GM19023 (cell line): ENCODE measurements at regions not wholly inside any gene's neighbourhood (a gene's known extent, or its start where the extent isn't known, plus 50 kb on each side); places are given as distances from the start of the nearest gene placed in this dataset.
"Not testable (repeated sequence)": the region's sequence is repeated elsewhere in the genome, so short reads cannot be mapped to it uniquely, and the experiment has no call there.

Experiments
- ATAC-seq: cut with Tn5 transposase; IDR thresholded peaks from one replicate; pipeline ENCODE4 v1.9.1; 2021; ENCODE audit warnings: mild to moderate bottlenecking, moderate library complexity; ENCODE audit not compliant: unreplicated experiment

DNA sequence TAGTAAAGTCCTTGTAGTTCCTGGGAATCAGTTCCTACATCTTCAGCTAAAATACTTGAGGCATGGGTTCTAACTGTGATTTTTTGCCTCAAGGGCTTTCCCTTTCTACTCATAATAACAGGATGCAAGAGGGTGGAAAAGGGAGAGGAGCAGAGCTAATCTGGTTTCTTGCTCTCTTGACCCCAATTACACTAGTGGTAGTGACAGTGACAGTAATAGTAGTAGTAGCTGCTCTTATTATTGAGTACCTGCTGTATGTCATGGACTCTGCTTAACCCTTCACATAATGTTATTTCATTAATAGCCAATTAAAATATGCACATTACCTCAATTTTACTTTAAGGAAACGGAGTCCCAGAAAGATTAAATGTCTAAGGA lies 214.8 kb upstream of the HNRNPA3 start:
- ATAC-seq, result peak; percentile 16

- ATAC-seq, result no peak
Measured at GRCh38 chr2:176999301-176999700, 213.3 kb upstream of the HNRNPA3 start.

DNA sequence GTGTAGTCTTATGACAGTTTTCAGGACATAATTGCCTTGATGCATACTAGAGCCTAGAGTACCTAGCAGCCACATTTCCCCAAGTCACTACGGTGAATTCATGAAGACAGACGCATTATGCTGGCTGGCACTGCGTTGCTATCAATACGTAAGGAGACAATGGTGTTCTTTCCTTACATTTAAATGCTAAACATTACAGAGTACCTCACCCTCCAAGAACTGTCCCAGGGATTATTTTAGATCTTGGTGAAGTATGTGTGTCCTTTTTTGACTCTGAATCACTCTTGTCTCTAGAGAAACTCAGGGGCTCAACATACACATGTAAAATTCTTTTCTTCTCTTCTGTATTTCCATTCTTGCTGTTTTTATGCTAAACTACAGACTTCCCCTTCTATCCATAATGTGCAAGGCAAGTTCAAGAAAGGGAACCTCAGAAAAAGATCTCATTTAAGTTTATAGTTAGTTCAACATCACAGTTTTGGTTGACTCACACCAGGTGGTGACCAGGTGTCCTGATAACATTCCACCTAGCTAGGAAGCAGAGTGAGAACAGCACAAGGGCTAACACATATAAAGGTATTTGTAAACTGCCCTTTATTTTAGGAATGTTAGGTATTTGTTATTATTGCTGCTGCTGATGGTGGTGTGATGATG lies 212.4 kb upstream of the HNRNPA3 start:
- ATAC-seq, result no peak

DNA sequence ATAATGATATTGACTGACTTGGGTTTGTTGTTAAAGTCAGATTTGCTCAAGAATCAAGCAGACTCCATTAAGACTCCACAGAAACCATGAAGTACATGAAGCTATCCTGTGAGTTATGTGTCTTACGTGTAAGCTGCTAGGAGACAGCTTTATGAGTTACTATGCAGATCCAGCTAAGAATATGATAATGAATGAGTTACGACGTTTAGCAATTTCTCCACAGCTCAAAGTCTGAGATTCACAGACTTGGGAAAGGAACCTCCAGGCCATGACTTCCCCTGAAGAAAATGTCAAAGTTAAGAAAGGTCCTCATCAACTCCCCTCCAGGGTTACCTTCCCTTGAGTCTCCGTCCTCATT lies 211.9 kb upstream of the HNRNPA3 start:
- no peak for ATAC-seq

DNA sequence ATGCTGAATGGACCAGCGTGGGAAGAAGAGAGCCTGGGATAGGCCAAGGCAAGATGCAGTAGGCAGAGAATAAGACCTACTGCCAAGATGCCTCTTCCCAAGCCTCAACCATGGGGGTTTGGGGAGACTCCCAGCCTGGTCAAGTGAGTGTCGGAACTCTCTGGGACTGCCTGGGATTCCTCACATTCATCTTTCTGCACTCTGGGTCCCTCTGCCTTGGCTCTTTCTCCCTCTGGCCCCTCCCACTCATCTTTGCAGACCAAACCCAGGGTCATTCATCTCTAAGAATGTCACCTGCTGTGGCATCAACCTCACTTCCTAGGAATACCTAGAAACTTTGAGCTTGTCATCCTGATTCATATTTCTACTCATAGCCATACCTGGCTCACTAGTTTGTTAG lies 211.3 kb upstream of the HNRNPA3 start:
- ATAC-seq, result no peak

- ATAC-seq, result no peak
Measured at GRCh38 chr2:177002983-177003382, 209.6 kb upstream of the HNRNPA3 start.

DNA sequence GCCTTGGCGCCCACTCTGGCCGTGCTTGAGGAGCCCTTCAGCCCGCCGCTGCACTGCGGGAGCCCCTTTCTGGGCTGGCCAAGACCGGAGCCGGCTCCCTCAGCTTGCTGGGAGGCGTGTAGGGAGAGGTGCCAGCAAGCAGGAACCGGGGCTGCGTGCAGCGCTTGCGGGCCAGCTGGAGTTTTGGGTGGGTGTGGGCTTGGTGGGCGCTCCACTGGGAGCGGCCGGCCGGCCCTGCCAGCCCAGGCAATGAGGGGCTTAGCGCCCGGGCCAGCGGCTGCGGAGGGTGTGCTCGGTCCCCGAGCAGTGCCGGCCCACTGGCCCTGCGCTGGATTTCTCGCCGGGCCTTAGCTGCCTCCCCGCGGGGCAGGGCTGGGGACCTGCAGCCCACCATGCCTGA lies 204.9 kb upstream of the HNRNPA3 start:
- ATAC-seq, result not testable (repeated sequence)

- ATAC-seq, result not testable (repeated sequence)
Measured at GRCh38 chr2:177008662-177009061, 203.9 kb upstream of the HNRNPA3 start.

DNA sequence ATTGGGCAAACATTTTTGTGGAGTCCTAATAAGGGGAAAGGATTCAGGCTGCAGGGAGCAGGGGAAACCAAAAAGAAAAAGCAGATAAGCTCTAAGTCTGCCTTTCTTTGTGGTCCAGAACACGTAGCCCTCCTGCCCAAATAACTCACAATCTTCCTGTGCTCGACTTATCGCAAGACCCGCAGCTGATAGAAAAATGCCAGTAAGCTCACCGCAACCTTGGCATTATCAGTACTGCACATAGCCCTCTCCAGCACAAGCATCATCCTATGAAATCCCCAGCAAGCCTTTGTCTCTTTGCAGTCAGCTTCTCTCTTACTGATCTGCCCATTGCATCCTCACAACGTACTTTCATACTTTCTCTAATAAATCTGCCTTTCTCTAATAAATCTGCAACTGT lies 202.4 kb upstream of the HNRNPA3 start:
- no peak for ATAC-seq

DNA sequence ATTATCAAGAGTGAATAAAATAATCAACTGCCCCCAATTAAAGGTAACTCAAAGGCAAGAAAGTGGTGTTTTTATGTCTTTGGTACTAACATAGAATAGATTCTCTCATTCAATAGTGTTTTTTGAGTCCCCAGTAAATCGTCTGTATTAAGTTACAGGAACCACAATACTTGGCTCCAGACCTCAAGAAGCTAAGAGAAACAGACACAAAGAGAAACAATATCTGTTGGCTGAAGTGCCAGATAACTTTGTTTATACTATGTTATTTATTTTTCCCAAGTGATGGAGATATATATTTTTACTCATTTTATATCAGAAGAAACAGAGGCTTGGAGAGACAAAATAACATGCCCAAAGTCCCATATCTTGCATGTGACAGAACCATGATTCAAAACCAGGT lies 201.7 kb upstream of the HNRNPA3 start:
- no peak for ATAC-seq

DNA sequence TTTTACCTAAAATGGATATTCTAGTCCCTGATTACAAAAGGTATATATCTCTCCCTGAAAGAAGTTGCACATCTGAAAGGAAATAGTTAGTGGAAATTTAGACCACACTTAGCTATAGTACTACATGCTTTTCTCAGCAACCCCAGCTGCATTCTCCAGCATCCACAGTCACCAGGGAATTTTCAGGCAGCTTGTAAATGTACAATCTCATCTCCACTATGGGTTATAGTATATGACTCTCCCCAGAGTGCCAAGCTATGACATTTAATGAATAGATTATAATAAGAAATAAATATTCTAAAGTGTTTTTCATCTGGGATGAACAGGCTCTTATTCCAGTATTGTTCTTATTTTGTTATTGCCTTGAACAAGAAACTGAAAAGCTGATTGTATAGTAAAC lies 197.6 kb upstream of the HNRNPA3 start:
- no peak for ATAC-seq

DNA sequence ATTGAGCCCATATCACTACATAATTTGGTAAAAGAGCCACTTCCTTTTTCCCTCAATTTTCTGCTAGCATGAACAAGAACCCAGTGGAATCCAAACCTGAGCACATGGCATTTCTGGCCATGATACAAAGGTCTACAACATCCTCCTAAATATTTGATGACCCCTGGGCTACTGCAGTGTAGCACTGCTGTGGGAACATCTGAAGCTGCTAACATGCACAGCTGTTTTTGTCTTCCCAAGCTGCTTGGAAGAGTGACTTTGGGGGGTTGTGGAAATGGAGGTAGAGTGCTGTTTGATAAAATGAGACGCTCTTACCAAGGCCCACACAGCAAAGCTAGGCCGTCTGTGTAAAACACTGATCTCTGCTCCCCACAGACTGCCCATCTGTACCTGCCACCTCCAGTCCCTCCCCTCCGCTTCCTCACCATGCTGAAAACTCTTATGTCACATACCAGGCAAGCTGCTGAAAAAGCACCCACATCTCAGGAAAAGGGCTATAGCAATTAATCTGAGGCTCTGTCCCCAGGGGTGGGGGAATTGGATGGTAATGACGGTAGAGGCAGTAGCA lies 197.2 kb upstream of the HNRNPA3 start:
- no peak for ATAC-seq

- no peak for ATAC-seq
Measured at GRCh38 chr2:177020524-177021119, 192.0 kb upstream of the HNRNPA3 start.

DNA sequence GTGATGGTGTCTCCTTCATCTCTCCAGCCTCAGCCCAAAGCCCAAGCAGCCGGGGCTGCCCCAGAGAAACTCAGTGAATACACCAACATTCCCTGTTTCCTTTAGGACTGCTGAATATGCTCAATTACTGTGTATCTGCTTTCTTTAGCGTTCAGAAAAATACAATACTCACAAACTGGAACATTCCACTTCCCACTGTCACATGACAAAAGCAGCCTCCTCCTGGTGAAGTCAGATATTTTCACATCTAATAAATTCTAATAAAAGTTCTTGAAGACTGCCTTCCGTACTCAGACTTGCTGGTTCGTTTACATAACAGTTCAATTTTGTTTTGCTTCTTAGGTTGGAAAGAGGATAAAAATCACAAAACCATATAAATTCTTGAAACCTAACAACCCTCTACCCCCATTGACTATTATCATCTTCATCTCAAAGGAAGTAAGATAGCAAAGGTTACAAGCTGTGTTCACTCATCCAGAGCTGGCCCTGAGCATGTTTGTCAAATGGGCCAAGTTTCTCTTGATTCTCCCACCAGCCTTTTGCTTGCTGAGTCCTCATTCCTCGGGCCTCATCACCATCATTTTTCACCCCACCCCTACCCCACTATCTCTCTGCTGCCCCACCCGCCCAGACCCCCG lies 190.8 kb upstream of the HNRNPA3 start:
- ATAC-seq, result no peak

DNA sequence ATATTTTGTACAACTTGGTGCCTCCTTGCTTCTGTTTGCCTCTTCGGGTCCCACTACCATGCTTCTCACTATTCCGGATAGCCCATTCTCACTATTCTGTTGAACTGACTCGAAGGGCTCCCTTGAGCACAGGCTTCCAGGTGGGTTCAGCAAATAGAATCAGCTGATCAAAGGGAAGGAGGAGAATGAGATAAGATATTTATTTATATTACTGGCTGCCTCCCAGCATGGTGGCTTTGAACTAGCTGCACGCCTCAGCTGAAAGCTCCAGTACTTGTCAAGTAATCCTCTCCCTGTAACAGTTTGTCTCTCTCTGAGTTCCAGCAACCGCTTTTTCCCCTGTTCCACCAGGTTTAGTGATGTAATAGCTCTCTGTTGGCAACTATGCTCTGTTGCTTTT lies 187.8 kb upstream of the HNRNPA3 start:
- ATAC-seq, result no peak

DNA sequence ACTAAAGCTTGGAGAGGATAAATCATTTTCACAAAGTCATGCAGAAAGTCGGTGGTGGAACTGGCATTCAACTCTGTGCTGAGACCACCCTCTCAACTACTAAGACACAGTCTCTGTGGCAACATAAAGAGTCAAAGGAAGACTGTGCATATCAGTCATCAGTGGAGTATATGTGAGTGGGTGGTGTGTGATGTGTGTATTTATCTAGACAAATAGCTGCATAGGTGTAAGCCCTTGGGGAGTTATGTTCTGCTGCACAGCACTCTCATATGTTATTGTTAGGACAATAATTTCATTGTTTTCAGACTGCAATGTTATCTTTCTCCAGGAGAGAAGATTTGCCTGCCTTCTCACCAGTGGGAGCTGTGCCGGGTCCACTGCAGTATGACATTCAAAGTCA lies 186.3 kb upstream of the HNRNPA3 start:
- no peak for ATAC-seq

- ATAC-seq, result no peak
Measured at GRCh38 chr2:177026956-177027355, 185.6 kb upstream of the HNRNPA3 start.

DNA sequence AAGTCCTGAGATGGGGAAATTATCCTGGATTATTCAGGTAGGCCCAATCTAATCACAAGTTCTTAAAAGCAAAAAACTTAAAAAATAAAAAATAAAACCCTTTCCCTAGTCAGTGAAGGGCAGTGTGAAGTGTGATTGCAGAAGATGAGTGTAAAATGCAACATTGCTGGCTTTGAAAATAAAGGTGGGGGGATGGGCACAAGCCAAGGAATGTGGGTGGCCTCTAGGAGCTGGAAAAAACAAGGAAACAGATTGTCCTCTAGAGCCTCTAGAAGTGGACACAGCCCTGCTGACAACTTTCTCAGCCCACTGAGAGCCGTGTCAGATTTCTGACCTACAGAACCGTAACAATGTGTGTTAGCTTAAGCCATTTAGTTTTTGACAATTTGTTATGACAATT lies 184.3 kb upstream of the HNRNPA3 start:
- no peak for ATAC-seq

- ATAC-seq, result no peak
Measured at GRCh38 chr2:177029075-177029474, 183.5 kb upstream of the HNRNPA3 start.

GRCh38 chr2:177029501-177029900 lies 183.1 kb upstream of the HNRNPA3 start:
- ATAC-seq, result no peak

GRCh38 chr2:177029901-177030300 lies 182.7 kb upstream of the HNRNPA3 start:
- ATAC-seq, result no peak

DNA sequence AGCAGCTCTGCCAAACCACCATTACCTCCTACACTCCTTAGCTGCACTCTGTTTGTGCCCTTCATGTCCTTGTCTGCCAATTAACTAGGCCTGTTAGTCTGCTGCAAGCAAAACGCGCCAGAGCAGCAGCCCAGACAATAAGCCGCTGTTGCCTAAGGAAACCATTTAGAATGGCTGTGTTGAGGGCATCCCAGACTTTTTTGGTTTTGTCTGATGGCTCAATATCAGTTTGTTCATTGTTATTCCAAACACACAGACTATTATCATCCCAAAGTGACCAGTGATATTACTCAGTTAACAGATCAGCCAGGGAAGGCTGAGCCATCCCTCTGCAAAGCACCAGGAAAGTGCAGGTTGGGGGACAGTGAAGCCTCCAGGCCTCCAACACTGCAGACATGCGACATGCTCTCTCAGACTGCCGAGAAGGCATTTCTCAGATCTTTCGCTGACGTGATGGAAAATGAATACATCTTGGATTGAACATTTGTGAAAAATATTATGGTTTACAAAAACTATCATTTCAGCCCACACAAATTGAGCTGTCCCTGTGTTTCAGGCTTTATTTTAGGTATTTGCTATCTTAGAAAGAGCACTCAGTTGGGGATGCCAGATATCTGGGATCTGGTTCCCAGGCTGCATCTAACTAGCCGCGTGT lies 182.0 kb upstream of the HNRNPA3 start:
- no peak for ATAC-seq
